ENCODE measurements at regions not wholly inside any gene's neighbourhood (a gene's known extent, or its start where the extent isn't known, plus 50 kb on each side); places are given as distances from the start of the nearest gene placed in this dataset.
"Not testable (repeated sequence)": the region's sequence is repeated elsewhere in the genome, so short reads cannot be mapped to it uniquely, and the experiment has no call there.

GRCh38 chr10:28354511-28354910 is 51.6 kb upstream of the MPP7 start:
- DNase-seq (ENCODE audit: low read depth): peak; percentile 29

- no peak for DNase-seq (ENCODE audit: low read depth)
Measured at GRCh38 chr10:28355376-28355775, 52.5 kb upstream of the MPP7 start.

GRCh38 chr10:28359334-28359733 is 56.5 kb upstream of the MPP7 start:
- no peak for DNase-seq (ENCODE audit: low read depth)

GRCh38 chr10:28360175-28360574 is 57.3 kb upstream of the MPP7 start:
- no peak for DNase-seq (ENCODE audit: low read depth)

GRCh38 chr10:28363376-28363775 is 60.5 kb upstream of the MPP7 start:
- DNase-seq (ENCODE audit: low read depth): no peak

- peak; percentile 71 for DNase-seq (ENCODE audit: low read depth)
Measured at GRCh38 chr10:28365840-28366239, 63.0 kb upstream of the MPP7 start.

- DNase-seq (ENCODE audit: low read depth): no peak
Measured at GRCh38 chr10:28366994-28367393, 64.1 kb upstream of the MPP7 start.

GRCh38 chr10:28367413-28367812 is 64.5 kb upstream of the MPP7 start:
- no peak for DNase-seq (ENCODE audit: low read depth)

- no peak for DNase-seq (ENCODE audit: low read depth)
Measured at GRCh38 chr10:28367929-28368484, 65.1 kb upstream of the MPP7 start.

- DNase-seq (ENCODE audit: low read depth): no peak
Measured at GRCh38 chr10:28370107-28370835, 67.4 kb upstream of the MPP7 start.

- not testable (repeated sequence) for DNase-seq (ENCODE audit: low read depth)
Measured at GRCh38 chr10:28371638-28372037, 68.8 kb upstream of the MPP7 start.

- DNase-seq (ENCODE audit: low read depth): no peak
Measured at GRCh38 chr10:28374036-28374435, 71.2 kb upstream of the MPP7 start.

- peak; percentile 74 for DNase-seq (ENCODE audit: low read depth)
Measured at GRCh38 chr10:28375399-28376354, 72.8 kb upstream of the MPP7 start.

GRCh38 chr10:28378986-28379585 is 76.2 kb upstream of the MPP7 start:
- no peak for DNase-seq (ENCODE audit: low read depth)

- DNase-seq (ENCODE audit: low read depth): no peak
Measured at GRCh38 chr10:28381466-28381865, 78.6 kb upstream of the MPP7 start.

GRCh38 chr10:28381903-28382347 is 79.1 kb upstream of the MPP7 start:
- peak; percentile 85 for DNase-seq (ENCODE audit: low read depth)

GRCh38 chr10:28382525-28383269 is 79.8 kb upstream of the MPP7 start:
- no peak for DNase-seq (ENCODE audit: low read depth)

- no peak for DNase-seq (ENCODE audit: low read depth)
Measured at GRCh38 chr10:28384557-28384956, 81.7 kb upstream of the MPP7 start.

- no peak for DNase-seq (ENCODE audit: low read depth)
Measured at GRCh38 chr10:28385748-28386502, 83.1 kb upstream of the MPP7 start.

- no peak for DNase-seq (ENCODE audit: low read depth)
Measured at GRCh38 chr10:28386503-28386868, 83.6 kb upstream of the MPP7 start.

- DNase-seq (ENCODE audit: low read depth): no peak
Measured at GRCh38 chr10:28387140-28387539, 84.3 kb upstream of the MPP7 start.
